Right ventricle myocardium inferior (tissue), 1 donor: ENCODE measurements at regions not wholly inside any gene's neighbourhood (a gene's known extent, or its start where the extent isn't known, plus 50 kb on each side); places are given as distances from the start of the nearest gene placed in this dataset.

Experiments
- ATAC-seq: fragments of 200-7000 bp; cut with Tn5 transposase; one replicate; pipeline ENCODE4 v1.9.1; 2020; ENCODE audit warnings: mild to moderate bottlenecking, moderate library complexity
- DNase-seq: peaks from one replicate; pipeline ENCODE4 v3.0.0; 2021; ENCODE audit errors: missing footprints
- intact Hi-C: fragments of 100-400 bp; cut with DNase I; formaldehyde crosslinking; loops from one replicate; pipeline ENCODE4 v1.11.0; 2022
- donor health status: DM: no; HTN: yes; CAD: no; lungs with severe emphysema.

- no peak for ATAC-seq
- intact Hi-C loops, result no loop called here
- no peak for DNase-seq
These were observed 104.9 kb upstream of the PTGFR start for GRCh38 chr1:78385744-78386462.

DNA sequence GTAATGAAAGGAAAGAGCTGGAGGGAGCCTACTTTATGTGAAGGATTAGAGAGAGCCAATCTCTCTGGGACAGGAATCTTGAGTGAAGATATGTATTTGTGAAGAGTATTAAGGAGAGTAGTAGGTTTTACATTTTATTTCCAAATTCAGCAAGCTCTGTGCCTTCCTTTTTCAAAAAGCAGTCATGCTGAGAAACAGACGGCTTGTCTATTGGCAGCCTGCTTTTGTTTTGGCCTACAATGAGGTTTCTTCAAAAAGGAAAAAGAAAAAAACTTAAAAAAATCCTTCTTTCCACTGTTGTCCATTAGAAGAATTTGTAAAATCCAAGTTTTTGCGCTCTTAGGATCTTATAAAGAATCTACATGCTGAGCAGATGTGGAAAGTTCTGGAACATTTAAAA, 103.6 kb upstream of the PTGFR start:
- intact Hi-C loops, result no loop called here
- DNase-seq (no peak), ATAC-seq (no peak)

DNA sequence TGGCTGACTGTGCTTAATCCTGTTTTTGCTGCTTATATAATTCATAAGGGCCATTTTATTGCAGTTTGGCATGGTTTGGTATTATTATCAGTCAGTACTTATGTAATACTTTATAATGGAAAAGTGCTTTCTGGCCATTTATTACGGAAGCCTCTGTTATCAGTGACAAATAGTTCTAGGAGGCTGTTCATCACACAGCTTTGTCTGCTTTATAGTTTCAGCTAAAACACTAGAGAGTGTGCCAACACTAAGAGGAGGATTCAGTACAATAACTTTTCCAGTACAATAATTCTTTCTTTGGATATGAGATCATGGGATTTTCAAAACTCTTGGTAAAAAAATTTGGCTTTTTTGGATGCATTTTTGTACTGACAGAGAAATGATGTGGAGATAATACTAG, 102.9 kb upstream of the PTGFR start:
- no peak for DNase-seq
- peak; percentile 71 for ATAC-seq
- intact Hi-C loops, result no loop called here

DNA sequence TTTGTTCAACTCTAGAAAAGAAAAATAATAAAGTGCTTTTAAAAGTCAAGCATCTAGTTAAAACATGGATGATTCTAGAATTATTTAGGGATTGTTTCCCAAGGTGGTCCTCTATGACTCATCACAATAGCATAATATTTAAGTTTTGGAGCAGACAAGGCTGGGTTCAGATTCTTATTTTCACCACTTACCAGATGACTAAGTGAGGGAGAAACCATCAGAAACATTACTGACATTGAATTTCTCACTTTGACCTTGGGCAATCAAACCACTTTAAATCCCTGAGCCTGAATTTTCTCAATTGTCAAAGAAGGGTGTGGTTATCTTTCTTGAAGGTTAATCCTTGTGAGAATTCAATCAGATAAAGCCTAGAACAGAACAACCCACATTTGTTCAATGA, 102.5 kb upstream of the PTGFR start:
- no peak for DNase-seq
- intact Hi-C loops, result no loop called here
- ATAC-seq, result no peak

GRCh38 chr1:78401148-78401547, 89.6 kb upstream of the PTGFR start:
- ATAC-seq (no peak), DNase-seq (no peak)
- intact Hi-C loops, result no loop called here

- ATAC-seq, result no peak
- intact Hi-C loops, result no loop called here
- DNase-seq, result no peak
These were observed 82.6 kb upstream of the PTGFR start for GRCh38 chr1:78408192-78408591.

- ATAC-seq (no peak), DNase-seq (no peak)
- intact Hi-C loops, result no loop called here
These were observed 82.0 kb upstream of the PTGFR start for GRCh38 chr1:78408810-78409209.

DNA sequence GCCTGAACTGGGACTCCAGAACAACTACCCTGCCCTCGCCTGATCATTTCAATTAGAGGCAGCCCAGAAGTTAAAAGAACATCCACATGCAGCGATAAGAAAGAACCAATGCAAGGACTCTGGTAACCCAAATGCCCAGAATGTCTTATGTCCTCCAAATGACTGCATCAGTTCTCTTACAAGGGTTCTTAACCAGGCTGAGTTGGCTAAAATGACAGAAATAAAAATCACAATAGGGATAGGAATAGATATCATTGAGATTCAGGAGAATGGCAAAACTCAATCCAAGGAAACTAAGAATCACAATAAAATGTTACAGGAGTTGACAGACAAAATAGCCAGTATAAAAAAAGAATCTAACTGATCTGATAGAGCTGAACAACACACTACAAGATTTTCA, 80.1 kb upstream of the PTGFR start:
- no peak for ATAC-seq
- no peak for DNase-seq
- intact Hi-C loops, result no loop called here

GRCh38 chr1:78411707-78412106, 79.1 kb upstream of the PTGFR start:
- ATAC-seq (no peak), DNase-seq (no peak)
- intact Hi-C loops, result no loop called here

GRCh38 chr1:78415165-78415564, 75.6 kb upstream of the PTGFR start:
- DNase-seq, result no peak

DNA sequence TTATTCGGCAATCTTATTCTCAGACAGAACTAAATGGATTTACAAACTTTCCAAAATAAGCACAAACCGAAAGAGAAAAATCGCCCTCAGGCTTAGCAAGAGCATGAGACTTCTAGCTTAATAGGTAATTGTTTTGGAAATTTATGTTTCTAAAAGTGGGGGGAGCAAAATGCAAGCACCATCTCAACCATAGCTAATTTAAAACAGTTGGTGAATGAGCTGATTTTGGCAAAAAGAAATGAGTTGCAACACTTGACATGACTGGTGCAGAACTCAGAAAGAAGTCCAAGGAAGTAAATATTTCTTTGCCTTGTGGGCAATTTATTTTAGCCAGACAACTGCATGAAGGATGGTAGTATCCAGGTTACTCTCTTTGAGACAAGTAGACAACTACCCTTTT, 71.5 kb upstream of the PTGFR start:
- no peak for ATAC-seq
- DNase-seq, result no peak
- intact Hi-C loops, result no loop called here

More at GRCh38 chr1:78415165-78415564, 75.6 kb upstream of the PTGFR start:
- ATAC-seq, result no peak
- intact Hi-C loops, result no loop called here

DNA sequence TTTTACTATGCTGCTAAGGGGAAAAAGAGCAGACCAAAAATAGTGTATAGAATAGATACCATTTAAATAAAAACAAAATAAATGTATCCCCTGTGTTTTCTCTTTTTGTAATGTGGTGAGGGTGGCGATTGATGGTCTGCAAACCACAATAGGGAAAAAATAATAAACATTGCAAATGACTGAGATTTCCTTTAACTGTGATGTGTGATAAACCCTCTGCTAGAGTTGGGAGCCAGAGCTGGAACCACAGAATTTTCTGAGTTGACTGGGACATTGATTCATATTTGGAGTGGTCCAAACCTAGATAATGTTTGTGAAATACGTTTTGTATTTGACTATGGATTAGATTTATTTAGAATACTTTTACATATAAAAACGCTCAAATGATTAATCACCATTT, 70.6 kb upstream of the PTGFR start:
- DNase-seq (no peak), ATAC-seq (no peak)
- intact Hi-C loops, result no loop called here

GRCh38 chr1:78420688-78421087, 70.1 kb upstream of the PTGFR start:
- ATAC-seq (no peak), DNase-seq (no peak)
- intact Hi-C loops, result no loop called here

DNA sequence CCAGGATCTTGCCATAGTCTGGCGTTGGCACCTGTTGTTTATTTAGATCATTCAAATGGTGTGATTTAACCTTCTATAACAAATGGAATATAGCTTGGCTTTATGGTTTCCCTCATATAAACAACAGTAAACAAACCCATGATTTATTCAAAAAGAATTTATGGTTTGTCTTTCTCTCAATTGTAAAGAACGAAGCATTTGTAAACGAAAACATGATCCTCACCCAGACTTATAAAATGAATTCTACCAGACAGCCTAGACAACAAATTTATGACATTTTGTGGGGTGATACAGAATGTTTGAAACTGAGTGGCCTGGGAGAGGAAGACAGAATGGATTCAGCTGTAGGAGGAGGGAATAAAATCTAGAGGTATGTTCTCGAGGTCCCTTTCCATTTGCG, 66.1 kb upstream of the PTGFR start:
- intact Hi-C loops, result no loop called here
- ATAC-seq (no peak), DNase-seq (no peak)

DNA sequence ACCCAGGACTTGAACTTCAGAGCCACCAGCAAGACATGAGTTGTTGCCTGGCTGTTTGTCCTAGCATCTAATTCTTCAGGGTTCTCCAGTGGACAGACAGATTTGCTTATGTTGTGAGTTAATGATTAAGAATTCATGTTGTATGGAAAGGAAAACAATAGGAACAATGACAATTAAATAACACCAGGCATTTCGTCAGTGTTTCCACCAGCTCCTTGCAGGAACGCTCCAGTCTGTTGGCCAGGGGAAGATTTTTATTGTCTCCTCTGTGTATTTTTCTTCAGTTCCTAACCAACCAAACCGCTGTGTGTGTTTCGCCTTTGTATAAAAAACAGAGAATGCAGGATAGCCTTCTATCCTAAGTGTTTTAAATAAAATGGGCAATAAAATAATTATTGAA, 64.4 kb upstream of the PTGFR start:
- ATAC-seq (no peak), DNase-seq (no peak)
- intact Hi-C loops, result no loop called here

DNA sequence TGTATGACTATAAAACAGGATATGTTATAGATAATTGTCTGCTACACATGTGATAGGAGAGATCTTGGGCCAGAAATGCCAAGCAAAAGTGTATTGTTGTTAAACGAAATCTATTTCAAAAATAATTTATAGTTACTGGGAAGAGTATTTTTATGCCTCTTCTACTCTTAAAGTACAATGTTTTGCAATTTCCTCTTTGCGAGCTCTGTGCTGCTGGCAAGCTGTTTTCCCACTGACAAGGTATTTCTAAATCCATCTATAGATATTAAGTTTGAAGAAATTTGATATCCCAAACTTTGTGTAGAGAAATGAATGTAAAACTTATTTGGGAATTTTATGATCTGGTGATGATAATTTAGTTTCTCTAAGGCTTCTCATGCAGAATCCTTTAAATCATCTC, 63.3 kb upstream of the PTGFR start:
- DNase-seq (no peak), ATAC-seq (no peak)
- intact Hi-C loops, result no loop called here

DNA sequence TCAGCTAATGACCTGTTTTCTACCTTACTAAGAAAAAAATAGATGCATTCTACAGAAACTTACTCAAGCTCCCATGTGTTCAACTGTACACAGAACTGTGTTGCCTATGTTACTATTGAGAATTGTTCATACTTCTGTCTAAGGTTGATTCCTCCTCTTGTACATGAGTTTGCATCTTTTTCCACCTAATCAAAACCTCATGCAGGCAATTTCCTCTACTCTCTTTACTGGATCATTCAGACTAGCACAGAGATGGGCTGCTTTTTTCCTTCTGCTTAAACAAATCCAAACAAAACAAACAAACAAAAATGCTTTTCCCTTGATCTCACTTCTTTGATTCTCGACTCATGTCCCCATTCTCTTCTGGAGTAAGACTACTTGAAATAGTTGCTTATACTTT, 58.8 kb upstream of the PTGFR start:
- intact Hi-C loops, result no loop called here
- no peak for ATAC-seq
- DNase-seq, result no peak

DNA sequence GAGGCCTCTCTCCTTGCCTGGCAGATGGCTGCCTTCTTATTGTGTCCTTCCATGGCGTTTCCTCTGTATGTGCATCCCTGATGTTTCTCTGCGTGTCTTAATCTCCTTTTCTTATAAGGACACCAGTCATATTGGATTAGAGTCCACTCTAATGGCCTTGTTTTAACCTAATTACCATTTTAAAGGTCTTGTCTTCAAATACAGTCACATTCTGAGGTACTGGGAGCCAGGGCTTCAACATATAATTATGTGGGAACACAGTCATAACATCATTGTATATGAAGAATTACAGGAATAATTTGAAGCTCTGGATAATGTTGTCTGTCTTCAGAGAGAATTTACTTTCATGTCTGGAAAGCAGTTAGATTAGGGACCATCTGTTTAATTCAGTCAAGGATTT, 56.4 kb upstream of the PTGFR start:
- intact Hi-C loops, result no loop called here
- ATAC-seq (no peak), DNase-seq (no peak)

GRCh38 chr1:78436961-78437360, 53.8 kb upstream of the PTGFR start:
- DNase-seq (no peak), ATAC-seq (no peak)
- intact Hi-C loops, result no loop called here

DNA sequence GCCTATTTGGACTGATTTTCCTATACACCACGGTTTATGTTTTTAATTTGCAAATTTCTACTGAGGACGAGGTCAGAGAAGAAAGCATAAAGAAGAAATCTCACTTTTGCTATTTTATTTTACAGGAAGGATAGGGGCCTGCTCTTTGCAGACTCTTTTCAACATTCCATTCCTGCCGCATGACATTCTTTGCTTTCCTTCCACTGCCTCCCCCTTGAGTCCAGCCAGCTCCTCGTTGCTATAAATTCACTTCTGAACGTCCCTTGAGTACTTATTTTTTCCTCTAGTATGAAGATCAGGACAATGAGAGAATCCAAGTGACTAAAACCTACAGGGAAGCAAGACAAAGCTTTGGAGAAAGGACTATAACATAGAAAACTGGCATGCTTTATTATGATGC, 53.4 kb upstream of the PTGFR start:
- intact Hi-C loops, result no loop called here
- DNase-seq, result no peak
- ATAC-seq, result no peak

DNA sequence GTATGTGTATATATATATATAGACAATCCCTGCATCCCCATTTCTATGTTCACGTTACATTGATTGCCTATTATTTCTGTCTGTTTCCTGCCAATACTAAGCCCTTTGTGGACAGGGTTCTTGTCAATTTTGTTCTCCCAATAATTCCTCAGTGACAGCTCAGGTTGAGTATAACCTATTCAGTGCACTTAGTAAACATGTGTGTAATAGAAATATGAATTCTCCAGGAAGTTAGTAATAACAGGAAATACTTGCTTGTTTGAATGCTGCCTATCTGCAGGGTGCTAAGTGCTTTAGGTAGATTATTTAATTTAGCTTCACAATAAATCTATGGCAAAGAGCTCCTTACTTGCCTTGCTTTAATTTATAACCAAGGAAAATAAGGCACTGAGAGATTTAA, 52.8 kb upstream of the PTGFR start:
- intact Hi-C loops, result no loop called here
- no peak for DNase-seq
- ATAC-seq, result no peak
